GM19463 (cell line): ENCODE measurements at regions not wholly inside any gene's neighbourhood (a gene's known extent, or its start where the extent isn't known, plus 50 kb on each side); places are given as distances from the start of the nearest gene placed in this dataset.
"Not testable (repeated sequence)": the region's sequence is repeated elsewhere in the genome, so short reads cannot be mapped to it uniquely, and the experiment has no call there.

ENCODE experiments used
- ATAC-seq: cut with Tn5 transposase; IDR thresholded peaks from one replicate; pipeline ENCODE4 v1.9.1; 2021; ENCODE audit warnings: mild to moderate bottlenecking, moderate library complexity; ENCODE audit not compliant: unreplicated experiment

DNA sequence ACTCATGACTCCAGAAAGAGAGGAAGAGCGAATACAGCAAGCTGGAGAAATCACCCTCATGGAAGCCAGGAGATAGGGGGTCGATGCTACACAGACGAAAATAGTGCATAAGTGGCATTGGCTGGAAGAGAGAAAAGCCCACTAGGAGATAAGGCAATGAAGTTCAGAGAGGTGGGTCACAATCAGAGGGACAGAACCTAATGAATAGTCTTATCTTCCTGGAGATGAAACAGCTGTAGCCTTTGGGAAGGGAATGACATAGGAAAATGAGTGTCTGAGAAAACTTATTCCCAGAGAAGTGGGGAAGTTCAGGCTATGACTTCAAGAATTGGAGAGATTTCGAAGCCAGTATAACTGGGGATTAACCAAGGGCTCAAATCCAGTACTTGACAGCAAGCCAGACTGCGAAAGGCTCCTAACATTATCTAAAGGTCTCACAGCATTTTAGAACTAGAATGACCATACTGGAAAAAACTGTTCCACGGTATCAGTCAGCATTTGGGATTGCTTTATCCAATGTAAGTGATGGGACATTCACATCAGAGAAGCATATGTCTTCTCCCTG is 211.1 kb downstream of the ZNF365 start:
- no peak for ATAC-seq

DNA sequence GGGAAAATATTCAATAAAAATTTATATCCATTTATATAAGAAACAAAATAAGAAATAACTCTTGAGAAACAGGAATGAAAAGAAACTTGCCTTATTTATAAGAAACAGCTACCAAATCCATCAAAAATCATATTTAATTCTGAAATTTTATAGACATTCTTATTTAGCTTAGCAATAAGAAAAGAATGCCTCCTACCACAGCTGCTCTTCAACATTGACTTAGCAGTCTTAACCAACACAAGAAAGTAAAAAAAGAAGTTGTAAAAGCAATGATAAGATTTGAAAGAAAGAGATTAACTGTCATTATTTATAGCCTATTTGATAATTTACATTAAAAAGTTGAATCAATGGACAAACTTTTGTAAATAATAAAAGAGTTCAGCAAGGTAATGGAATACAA is 212.8 kb downstream of the ZNF365 start:
- ATAC-seq: no peak

DNA sequence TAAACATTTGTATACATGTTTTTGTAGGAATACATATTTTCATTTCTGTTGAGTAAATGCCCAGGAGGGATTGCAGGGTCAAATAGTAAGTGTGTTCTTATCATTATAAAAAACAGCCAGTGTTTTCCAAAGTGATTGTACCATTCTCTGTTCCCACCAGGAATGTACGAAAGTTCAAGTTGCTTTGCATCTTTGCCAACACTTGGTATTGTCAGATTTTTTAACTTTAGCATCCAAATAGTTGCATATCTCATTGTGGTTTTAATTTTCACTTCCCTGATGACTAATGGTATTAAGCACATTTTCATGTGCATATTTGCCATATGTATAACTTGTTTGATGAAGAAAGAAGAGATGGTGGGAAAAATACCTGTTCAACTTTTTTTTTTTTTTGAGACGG is 213.9 kb downstream of the ZNF365 start:
- no peak for ATAC-seq

DNA sequence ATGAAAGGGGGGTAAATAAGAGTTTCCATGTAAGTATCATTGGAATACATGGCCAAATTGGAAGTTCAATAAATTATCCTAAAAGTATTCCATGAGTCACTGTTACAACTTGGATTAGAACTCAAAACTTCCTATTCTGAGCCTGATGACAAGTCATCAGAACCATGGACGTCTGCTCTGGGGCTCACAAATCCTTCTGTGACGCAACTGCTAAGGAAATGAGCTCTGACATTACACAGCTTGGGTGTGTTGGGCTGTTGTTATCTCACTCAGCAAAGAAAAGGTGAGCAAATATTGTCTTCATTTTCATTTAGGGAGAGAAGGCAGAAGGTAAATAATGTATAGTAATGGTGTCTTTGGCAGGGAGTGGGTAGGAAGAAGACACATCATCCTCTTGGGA is 214.8 kb upstream of the ADO start:
- no peak for ATAC-seq

DNA sequence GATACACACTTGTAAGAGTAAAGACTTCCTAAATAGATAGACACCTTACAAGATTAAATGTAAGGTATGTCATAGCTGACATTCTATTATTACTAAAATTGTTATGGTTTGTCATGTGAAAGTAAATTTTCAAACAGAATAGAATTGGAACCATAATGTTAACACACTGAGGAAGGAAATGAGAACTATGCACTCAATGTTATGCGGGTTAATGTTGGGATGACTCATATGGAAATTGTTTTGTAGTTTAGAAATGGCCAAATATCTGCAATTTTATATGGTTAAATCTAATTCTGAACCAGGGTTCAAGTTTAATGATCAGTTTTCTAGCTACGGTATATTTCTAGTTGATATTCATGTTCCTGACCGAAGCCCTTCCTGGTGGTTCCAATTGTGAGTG is 214.2 kb upstream of the ADO start:
- no peak for ATAC-seq

DNA sequence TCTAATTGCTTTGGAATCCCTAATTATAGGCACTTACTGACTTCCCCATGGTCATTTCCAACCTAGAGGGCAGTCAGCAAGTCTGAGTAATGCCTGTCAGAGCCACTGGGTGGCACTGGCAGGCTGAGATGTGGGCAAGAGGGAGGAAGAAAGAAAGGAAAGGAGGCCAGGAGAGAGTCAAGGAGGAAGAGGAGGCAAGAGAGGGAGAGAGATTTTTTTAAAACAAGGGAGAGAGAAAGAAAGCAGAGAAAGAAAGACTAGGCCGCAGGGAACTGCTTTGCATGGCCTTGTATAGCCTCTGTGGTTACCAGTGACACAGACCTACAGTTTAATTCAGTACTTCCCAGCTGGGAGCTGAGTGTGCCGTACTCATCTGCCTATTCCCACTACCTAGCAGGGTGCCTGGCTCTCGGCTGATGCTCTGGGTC is 210.4 kb upstream of the ADO start:
- peak; percentile 84 for ATAC-seq

DNA sequence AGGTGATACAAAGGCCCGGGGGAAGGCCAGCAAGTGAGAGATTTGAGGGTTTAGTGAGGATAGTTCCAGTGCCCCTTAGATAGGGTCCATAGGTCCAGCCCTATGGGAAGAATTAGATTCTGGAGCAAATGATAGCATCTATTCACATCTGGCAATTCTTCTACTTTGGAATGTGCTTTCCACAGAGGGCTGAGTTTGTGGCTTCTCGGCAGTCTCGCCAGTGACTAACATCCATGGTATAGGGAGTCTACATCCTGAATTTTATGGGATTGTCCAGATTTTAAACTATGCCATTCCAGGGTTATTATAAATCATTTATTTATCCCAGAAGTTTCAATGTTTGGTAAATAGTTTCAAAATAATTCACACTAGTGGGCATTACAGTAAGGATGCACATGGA is 207.3 kb upstream of the ADO start:
- no peak for ATAC-seq

DNA sequence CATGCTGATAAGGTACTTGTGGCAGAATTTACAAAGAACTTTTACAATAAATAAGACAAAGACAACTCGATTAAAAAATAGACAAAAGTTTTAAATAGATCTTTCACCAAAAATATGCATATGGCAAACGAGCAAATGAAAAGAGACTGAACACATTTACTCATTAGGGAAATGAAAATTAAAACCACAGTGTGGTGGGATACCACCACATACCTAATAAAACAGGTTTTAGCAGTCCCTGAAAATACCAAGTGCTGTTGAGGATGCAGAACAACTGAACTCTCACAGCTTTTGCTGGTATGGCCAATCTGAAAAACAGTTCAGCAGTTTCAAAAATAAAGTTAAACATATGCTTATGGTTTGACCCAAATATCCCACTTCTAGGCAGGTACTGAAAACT is 205.4 kb upstream of the ADO start:
- no peak for ATAC-seq

DNA sequence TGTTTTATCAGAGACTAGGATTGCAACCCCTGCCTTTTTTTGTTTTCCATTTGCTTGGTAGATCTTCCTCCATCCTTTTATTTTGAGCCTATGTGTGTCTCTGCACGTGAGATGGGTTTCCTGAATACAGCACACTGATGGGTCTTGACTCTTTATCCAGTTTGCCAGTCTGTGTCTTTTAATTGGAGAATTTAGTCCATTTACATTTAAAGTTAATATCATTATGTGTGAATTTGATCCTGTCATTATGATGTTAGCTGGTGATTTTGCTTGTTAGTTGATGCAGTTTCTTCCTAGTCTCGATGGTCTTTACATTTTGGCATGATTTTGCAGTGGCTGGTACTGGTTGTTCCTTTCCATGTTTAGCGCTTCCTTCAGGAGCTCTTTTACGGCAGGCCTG is 198.0 kb upstream of the ADO start:
- ATAC-seq: not testable (repeated sequence)

DNA sequence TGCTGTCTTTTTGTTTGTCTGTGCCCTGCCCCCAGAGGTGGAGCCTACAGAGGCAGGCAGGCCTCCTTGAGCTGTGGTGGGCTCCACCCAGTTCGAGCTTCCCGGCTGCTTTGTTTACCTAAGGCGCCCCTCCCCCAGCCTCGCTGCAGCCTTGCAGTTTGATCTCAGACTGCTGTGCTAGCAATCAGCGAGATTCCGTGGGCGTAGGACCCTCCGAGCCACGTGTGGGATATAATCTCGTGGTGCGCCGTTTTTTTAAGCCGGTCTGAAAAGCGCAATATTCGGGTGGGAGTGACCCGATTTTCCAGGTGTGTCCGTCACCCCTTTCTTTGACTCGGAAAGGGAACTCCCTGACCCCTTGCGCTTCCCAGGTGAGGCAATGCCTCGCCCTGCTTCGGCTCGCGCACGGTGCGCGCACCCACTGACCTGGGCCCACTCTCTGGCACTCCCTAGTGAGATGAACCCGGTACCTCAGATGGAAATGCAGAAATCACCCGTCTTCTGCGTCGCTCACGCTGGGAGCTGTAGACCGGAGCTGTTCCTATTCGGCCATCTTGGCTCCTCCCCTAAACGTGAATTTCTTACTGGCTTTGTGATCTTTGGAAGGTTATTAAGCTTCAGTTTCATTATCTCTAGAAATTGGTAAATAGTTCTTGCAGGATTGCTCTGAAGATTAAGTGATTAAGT is 196.2 kb upstream of the ADO start:
- ATAC-seq: not testable (repeated sequence)

DNA sequence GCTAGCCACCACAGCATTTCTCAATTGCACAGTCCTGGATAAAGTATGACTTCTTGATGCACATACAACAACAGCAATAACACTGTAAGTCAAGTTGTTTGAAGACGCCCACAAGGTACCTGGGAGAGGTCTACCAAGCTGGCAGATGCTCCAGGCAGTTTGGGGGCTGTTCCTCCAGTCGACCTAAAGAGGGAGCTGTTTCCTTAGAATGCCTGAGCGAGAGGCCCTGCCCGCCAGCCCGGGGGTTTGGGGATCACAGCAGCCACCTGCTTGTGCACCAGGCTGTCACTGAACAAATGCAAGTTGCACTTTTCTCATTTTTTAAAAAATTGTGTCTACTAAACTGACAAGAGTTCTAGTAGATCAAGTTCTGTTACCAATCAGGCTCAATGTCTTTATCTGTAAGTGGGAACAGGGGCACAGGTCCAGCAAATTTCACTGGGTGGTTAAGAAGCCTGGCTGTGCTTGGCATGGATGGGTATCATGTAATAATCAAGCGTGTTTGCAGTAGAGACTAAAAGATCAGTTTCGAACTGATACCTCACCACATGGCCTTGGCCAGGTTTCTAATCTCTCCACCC is 193.8 kb upstream of the ADO start:
- ATAC-seq: peak; percentile 70

DNA sequence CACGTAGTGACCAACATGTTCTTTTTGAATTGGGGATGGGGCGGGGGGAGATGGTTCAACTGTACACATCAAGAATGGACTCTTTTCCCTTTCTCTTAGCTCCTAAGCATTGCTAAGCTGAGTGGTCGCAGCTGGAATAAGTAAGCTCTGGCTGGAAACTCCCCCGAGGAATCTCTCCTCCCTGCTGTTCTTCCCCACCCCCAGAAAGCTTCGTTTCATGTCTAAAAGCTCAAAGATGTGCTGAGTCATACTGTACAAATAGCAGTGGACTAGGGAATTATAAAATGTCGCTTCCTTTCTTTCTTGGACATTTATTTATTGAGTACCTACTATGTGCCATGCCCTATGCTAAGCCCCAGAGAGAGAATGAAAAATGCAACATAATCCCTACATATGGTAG is 191.1 kb upstream of the ADO start:
- ATAC-seq: no peak

DNA sequence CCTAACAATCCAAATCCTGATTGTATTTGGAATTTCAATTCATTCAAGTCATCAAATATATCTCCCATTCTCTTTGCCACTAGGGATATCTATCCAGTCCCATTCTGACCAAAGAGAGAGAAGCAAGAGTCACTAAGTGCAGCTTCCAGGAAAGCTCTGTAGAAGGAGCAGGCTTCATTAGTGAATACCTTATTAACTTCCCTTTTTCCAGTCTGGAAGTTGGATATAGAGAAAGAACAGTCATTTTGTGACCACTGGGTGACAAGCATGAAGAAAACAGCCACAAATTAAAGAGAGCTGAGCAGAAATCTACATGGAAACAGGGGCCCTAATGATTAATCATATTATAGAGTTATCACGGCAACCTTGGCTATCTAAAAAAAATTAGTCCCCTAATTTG is 190.7 kb upstream of the ADO start:
- ATAC-seq: no peak

DNA sequence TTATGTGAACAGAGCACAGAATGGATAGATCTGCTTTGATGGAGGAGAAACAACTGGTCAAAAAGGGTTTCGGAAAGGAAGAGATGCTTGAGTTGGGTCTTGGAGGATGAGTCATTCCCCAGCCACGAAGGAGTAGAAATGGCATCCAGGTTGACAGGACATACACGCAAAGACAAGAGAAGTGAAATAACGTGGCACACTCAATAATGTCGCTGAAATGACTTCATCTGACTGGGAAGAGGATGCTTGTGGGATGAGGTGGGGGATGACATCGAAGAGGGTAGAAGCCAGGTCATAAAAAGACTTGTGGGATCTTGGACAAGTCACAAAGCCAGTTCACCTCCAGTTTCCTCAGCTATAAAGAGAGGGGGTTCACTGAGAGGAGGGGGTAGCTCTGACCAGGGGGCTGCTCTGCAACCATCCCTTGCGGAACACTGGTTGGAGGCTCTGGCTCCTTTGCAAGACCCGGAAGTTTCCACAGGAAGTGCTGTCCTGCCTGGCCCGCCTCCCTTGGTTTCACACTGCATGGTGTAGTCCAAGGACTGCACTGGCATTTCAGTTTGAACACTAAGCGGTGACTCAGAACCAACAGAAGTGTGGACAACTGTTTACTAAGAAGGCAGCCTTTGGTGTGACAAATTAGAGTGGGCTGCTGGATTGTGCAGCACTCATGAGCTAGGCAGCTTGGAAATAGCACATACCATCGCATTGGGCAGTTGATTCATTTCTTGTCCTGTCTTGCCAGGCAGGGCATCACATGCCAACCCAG is 189.9 kb upstream of the ADO start:
- ATAC-seq: peak; percentile 49

DNA sequence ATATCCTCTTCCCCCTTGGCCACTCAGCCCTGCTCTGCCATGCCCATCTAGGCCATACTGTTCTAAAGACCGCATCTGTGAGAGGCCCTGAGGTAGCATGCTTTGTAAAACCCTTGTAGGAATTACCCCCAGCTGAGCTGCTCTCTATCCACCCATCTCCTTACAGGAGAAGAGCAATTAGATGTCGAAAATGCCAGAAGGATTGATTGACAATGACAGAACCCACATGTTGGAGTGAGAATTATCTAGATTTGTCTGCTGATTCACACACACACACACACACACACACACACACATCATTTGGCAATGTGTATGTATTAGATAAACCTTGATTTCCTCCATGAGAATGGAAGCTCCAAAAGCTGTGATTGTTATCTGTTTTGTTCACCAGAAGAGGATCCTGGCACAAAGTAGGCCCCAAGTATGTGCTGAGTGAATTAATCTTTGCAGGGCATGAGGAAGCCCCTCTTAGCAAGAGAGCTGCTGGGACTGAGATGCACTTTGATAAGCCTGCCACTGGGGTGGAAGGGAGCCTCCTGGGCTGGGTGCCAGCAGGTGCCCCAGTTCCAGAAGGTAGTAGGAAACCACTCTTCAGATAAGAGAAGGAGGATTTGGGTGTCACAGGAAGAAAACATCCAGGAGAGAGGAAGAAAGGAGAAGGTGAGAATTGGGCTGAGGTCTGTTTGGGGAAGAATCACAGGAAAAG is 187.5 kb upstream of the ADO start:
- ATAC-seq: no peak

DNA sequence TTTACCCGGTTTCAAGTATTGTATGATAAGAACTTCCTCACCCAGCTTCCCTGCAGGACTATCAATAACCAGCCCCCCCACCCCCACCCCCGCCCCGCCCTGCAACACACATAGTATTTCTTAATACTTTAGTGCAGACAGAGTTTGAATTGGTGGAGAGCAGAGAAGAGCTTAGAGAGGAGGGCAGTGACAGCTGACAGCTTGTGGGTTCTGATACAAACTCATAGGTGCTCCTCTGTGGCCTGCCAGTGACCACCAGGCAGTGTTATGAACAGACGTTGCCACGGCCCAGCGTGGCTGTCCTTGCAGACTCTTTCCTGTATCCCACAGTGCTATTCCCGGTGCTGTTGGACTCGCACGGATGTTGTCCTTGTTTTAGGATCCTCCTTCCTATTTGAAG is 186.9 kb upstream of the ADO start:
- ATAC-seq: no peak

DNA sequence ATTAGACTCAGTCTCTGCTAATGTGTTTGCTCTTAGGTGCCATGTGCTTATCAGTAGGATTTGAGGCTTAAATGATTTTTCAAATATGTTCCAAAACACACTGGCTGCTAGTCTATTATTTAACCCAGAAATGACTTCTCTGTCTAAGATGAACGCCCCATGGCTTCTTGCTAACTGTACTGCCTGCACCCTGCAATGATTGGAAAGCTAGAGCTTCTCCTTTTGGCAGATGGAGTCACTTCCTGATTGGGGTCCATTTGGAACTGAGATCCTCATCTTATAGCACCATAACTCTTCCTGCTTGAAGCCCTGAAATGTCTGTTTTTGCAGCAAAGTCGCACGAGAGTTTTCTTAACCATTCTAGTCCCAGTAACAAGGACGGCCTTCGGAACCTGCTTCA is 186.5 kb upstream of the ADO start:
- no peak for ATAC-seq

DNA sequence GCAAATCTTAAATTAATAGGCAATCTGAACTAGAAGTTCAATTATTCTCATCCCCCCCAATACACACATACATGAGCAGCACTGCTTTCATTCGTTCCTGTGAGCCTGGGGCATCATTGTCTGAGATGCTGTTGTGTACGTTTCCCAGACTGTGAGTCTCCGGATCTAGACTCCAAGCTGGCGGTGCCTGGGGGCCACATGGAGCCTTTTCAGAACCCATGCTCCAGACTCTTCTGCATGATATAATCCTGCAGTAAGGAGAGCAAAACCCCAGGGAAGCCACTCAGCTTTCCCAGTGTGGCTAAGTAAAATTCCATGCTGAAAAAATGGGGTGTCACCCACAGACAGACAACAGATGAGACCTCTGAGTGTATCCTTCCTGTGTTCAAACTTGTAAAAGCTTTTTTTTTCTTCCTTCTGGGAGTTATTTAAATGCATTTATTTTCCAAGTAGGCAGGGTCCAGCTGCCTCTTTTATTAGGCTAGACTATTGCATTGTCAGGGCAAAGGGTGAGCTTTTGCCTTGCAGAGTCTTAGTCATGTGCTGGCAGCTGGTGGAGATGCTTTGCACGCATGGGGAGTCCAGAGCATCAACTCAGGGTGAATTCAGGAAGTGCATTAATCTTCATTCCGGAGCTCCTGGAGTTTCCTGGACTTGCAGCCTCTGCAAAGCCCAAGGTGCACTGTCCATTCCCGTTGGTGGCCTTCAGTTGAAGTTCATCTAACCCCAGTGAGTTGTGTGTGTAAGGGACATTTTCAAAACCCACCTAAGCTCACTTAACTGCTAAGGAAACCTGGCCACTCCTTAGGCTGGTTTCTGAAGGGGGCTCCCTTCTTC is 185.7 kb upstream of the ADO start:
- peak; percentile 41 for ATAC-seq

DNA sequence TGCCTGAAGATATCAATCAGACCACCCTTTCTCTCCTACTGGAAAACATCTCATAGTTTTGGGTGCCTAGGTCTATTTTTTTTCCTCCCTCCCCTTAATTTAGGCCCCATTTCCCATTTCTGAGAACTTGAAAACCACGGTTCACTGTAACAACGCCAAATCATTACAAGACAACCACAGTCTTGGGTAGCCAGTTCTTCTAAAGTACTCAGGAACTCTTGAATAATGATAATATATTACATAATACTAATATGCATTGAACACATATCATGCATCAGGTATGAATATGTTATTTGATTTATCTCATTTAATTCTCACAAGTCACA is 185.1 kb upstream of the ADO start:
- ATAC-seq: no peak

DNA sequence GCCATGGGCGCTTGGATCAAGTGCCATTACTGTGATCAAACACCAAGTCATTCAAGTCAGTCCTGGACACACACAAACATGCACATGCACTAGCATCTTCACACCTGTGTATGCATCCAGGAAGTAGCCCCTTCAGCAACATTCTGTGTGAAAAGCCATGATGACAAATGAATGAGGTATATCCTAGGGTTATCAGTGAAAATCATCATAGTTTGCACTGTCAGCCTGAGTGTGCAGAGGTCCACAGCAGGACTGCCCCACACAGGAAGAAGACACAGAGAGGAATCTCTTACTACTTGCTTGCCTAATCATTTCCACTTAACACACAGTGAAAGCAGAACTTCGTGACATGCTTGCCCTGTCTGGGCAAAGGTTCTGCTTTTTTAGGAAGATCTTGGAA is 184.0 kb upstream of the ADO start:
- ATAC-seq: no peak

DNA sequence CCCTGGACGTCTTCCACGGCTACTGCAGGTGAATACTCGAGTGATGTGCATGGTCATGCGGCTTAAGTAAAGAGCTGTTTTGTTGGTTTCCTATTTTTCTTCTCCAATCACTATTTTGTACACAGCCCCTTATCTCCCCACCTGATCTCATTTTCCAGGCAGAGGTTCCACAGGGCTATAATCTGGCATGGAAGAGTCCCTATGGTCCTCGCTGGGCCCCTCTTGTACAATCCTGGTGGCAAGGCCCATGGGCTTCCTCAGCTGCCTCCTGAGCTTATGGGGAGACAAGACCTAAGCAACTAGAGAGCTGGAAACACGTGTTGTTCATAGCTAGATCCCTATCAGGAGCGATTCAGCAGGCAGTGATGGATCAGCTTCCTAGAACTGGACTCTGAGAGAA is 181.3 kb upstream of the ADO start:
- no peak for ATAC-seq
